ENCODE measurements at regions not wholly inside any gene's neighbourhood (a gene's known extent, or its start where the extent isn't known, plus 50 kb on each side); places are given as distances from the start of the nearest gene placed in this dataset.

DNA sequence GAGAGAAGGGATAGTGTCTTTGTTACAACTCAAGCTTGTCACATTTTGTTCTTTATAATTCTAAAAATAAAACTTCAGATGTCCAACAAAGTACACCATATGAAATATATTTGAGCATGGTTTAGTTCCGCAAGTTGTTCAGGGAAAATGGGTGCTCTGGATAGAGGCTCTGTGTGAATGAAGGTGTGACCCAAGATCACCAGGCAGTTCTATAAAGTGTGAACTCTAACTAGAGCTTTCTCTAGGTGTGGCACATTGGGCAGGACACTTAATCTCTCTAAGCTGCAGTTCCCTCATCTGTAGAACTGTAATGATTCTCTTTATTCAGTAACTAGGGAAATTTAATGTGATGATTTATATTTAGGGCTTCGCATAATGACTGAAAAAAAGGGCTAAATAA, 139.3 kb downstream of the BCHE start:
- TF ChIP-seq CTCF (optimal IDR thresholded peaks at IDR 0.05 in 1 of 3, IDR thresholded peaks at IDR 0.05 in 1 of 3, conservative IDR thresholded peaks at IDR 0.05 in 1 of 3; ENCODE audit: extremely low read depth in 1 of 3, insufficient read depth in 2 of 3, low read length in 3 of 3) (no peak), EZH2 (IDR thresholded peaks at IDR 0.05; ENCODE audit: low read length) (no peak)
